Mesothelial cell of epicardium (in vitro differentiated cells): ENCODE measurements at regions not wholly inside any gene's neighbourhood (a gene's known extent, or its start where the extent isn't known, plus 50 kb on each side); places are given as distances from the start of the nearest gene placed in this dataset.

ENCODE experiments used
- DNase-seq, 2 experiments: peaks; one replicate each; pipeline ENCODE4 v3.0.0; 2021; ENCODE audit warnings: low spot score in 2 of 2; ENCODE audit not compliant: unreplicated experiment in 2 of 2
- H3K27ac Mint-ChIP-seq: 2 replicates; pipeline ENCODE4 v1.8.0; 2021; ENCODE audit warnings: mixed read lengths
- H3K27me3 Mint-ChIP-seq: 2 replicates; pipeline ENCODE4 v1.8.0; 2021; ENCODE audit warnings: low read depth, mixed read lengths
- H3K36me3 Mint-ChIP-seq: 2 replicates; pipeline ENCODE4 v1.8.0; 2021; ENCODE audit warnings: mixed read lengths
- H3K4me1 Mint-ChIP-seq: 2 replicates; pipeline ENCODE4 v1.8.0; 2021; ENCODE audit warnings: mixed read lengths
- H3K4me3 Mint-ChIP-seq: 2 replicates; pipeline ENCODE4 v1.8.0; 2021; ENCODE audit warnings: mild to moderate bottlenecking, moderate library complexity, mixed read lengths
- H3K9me3 Mint-ChIP-seq: 2 replicates; pipeline ENCODE4 v1.8.0; 2021; ENCODE audit warnings: mixed read lengths
- TF ChIP-seq, protein P1 (sequence below): fragments of 200-600 bp; sonication (generic); IDR thresholded peaks from one replicate; pipeline ENCODE4 v1.5.0; 2021; ENCODE audit warnings: antibody characterized with exemption; ENCODE audit not compliant: unreplicated experiment

DNA sequence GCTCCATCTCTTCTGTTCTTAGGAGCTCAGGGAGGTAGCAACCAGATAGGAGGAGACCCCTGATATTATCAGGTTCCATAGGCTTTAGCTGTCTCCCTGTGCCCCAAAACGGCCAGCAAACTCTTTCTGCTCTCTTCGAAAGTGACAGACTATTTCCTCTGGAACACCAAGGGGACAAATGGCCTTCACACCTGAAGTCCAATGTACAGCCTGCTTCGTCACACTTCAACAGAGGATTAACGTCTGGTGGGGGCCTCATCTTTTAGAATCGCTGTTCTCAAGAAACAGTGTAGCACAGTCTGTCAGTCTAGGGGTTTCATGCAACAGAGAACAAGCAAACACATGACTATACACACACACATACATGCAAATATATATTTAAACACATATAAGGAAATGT, 152.4 kb upstream of the SETMAR start:
- TF ChIP-seq, protein P1, sequence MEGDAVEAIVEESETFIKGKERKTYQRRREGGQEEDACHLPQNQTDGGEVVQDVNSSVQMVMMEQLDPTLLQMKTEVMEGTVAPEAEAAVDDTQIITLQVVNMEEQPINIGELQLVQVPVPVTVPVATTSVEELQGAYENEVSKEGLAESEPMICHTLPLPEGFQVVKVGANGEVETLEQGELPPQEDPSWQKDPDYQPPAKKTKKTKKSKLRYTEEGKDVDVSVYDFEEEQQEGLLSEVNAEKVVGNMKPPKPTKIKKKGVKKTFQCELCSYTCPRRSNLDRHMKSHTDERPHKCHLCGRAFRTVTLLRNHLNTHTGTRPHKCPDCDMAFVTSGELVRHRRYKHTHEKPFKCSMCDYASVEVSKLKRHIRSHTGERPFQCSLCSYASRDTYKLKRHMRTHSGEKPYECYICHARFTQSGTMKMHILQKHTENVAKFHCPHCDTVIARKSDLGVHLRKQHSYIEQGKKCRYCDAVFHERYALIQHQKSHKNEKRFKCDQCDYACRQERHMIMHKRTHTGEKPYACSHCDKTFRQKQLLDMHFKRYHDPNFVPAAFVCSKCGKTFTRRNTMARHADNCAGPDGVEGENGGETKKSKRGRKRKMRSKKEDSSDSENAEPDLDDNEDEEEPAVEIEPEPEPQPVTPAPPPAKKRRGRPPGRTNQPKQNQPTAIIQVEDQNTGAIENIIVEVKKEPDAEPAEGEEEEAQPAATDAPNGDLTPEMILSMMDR, result no peak
- H3K27ac Mint-ChIP-seq, result no peak overlapping the region
- no peaks in the 10 kb centered on the region for H3K36me3 Mint-ChIP-seq
- DNase-seq, result no peak
- peaks cover 4% of the 10 kb centered on the region for H3K9me3 Mint-ChIP-seq
- H3K4me1 Mint-ChIP-seq, result no peaks in the 10 kb centered on the region
- H3K27me3 Mint-ChIP-seq, result peaks cover 3% of the 10 kb centered on the region
- no peak overlapping the region for H3K4me3 Mint-ChIP-seq

DNA sequence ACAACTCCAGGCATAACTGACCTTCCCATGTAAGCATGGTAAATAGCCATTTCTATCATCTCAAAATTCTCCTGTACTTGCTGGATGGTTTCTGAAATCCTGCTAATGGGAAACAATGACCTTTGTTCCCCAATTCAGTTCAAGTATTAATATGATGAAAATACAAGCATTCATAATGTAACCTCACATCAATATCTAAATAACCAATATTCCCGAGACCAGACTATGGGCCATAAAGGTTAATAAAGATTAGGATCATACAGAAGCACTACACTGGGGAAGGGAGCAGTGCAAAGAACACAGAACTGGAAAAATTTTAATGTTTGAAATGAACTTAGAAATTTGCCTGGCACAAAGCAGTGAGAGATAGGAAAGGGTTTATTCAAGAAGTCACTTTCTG, 151.3 kb upstream of the SETMAR start:
- Mint-ChIP-seq H3K4me1 (no peaks in the 10 kb centered on the region), H3K4me3 (no peak overlapping the region), H3K36me3 (no peaks in the 10 kb centered on the region), H3K9me3 (no peaks in the 10 kb centered on the region), H3K27ac (no peak overlapping the region), H3K27me3 (peaks cover 3% of the 10 kb centered on the region)
- TF ChIP-seq, protein P1, result no peak
- DNase-seq, result no peak

GRCh38 chr3:4153771-4154170, 149.4 kb upstream of the SETMAR start:
- Mint-ChIP-seq H3K36me3 (no peaks in the 10 kb centered on the region), H3K4me1 (no peaks in the 10 kb centered on the region), H3K4me3 (no peak overlapping the region), H3K27ac (no peak overlapping the region), H3K9me3 (peaks cover 3% of the 10 kb centered on the region), H3K27me3 (peaks cover 3% of the 10 kb centered on the region)
- TF ChIP-seq, protein P1, result no peak
- no peak for DNase-seq

DNA sequence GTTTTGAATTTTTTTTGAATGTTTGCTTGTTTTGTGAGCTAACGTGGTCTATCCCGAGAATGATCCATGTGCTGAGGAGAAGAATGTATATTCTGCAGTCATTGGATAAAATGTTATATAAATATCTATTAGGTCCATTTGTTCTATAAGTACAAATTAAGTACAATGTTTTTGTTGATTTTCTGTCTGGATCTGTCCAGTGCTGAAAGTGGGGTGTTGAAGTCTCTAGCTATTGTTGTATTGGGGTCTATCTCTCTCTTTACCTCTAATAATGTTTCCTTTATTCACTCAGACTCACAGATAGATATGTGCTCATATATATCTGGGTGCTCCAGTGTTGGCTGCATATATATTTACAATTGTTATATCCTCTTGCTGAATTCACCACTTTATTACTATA, 144.8 kb upstream of the SETMAR start:
- Mint-ChIP-seq H3K9me3 (peaks cover 8% of the 10 kb centered on the region), H3K4me3 (no peak overlapping the region), H3K4me1 (no peaks in the 10 kb centered on the region), H3K27ac (no peak overlapping the region), H3K27me3 (peaks cover 5% of the 10 kb centered on the region), H3K36me3 (no peaks in the 10 kb centered on the region)
- DNase-seq, result no peak
- TF ChIP-seq, protein P1, result no peak

DNA sequence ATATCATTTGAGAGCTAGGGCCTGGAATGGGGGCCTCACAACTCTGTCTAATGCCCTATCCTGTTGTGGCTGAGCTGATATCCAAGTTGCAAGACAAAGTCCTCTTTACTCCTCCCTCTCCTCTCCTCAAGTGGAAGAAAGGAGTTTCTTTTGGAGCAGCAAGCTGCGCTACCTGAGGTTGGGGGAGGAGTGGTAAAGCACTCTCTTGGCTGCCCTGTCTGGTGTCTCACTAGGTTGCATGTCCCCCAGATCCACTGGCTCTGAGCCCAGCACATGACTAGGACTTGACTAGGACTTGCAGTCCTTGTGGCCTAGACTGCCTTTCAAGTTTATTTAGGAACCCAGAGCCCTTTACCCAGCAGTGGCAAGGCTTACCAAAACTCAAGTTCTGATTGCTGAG, 141.1 kb upstream of the SETMAR start:
- Mint-ChIP-seq H3K27ac (no peak overlapping the region), H3K4me1 (no peaks in the 10 kb centered on the region), H3K27me3 (peaks cover 2% of the 10 kb centered on the region), H3K4me3 (no peak overlapping the region), H3K9me3 (peaks cover 15% of the 10 kb centered on the region), H3K36me3 (no peaks in the 10 kb centered on the region)
- no peak for DNase-seq
- TF ChIP-seq, protein P1, result no peak

GRCh38 chr3:4163011-4163410, 140.2 kb upstream of the SETMAR start:
- H3K9me3 Mint-ChIP-seq, result peaks cover 21% of the 10 kb centered on the region
- peaks cover 2% of the 10 kb centered on the region for H3K27me3 Mint-ChIP-seq
- no peak overlapping the region for H3K4me3 Mint-ChIP-seq

More at GRCh38 chr3:4163011-4163410, 140.2 kb upstream of the SETMAR start:
- TF ChIP-seq, protein P1, result no peak
- no peak overlapping the region for H3K27ac Mint-ChIP-seq
- DNase-seq, result no peak
- H3K4me1 Mint-ChIP-seq, result no peaks in the 10 kb centered on the region
- no peaks in the 10 kb centered on the region for H3K36me3 Mint-ChIP-seq
